Adipocyte (in vitro differentiated cells): ENCODE measurements at regions not wholly inside any gene's neighbourhood (a gene's known extent, or its start where the extent isn't known, plus 50 kb on each side); places are given as distances from the start of the nearest gene placed in this dataset.

Experiments
- DNase-seq: peaks from one replicate; pipeline ENCODE4 v3.0.0-alpha.2; 2015; ENCODE audit warnings: low read depth
- H3K27me3 ChIP-seq: replicated peaks from 2 replicates; pipeline ENCODE4 v1.7.0; 2013; ENCODE audit warnings: mild to moderate bottlenecking, low read length, moderate library complexity; ENCODE audit not compliant: control insufficient read depth, insufficient read depth
- H3K36me3 ChIP-seq: 2 replicates; pipeline ENCODE4 v1.7.0; 2013; ENCODE audit warnings: low read length, mild to moderate bottlenecking, moderate library complexity; ENCODE audit not compliant: control insufficient read depth, insufficient read depth, severe bottlenecking
- H3K4me1 ChIP-seq: 2 replicates; pipeline ENCODE4 v1.7.0; 2013; ENCODE audit warnings: mild to moderate bottlenecking, low read length, moderate library complexity; ENCODE audit not compliant: control insufficient read depth, insufficient read depth
- H3K4me3 ChIP-seq: 2 replicates; pipeline ENCODE4 v1.7.0; 2013; ENCODE audit warnings: mild to moderate bottlenecking, low read length, moderate library complexity
- H3K9ac ChIP-seq: 2 replicates; pipeline ENCODE4 v1.7.0; 2013; ENCODE audit warnings: mild to moderate bottlenecking, low read length, moderate library complexity
- H3K9me3 ChIP-seq: 2 replicates; pipeline ENCODE4 v1.7.0; 2013; ENCODE audit warnings: mild to moderate bottlenecking, low read length, moderate library complexity; ENCODE audit not compliant: control insufficient read depth

- H3K9ac ChIP-seq, result no peak overlapping the region
- no peak for DNase-seq
- no peaks in the 10 kb centered on the region for H3K9me3 ChIP-seq
- H3K36me3 ChIP-seq, result no peaks in the 10 kb centered on the region
- H3K4me1 ChIP-seq, result no peaks in the 10 kb centered on the region
- H3K27me3 ChIP-seq, result no peaks in the 10 kb centered on the region
- no peak overlapping the region for H3K4me3 ChIP-seq
Measured at GRCh38 chr5:6989230-6989629, 276.0 kb downstream of the TENT4A start.

- Histone ChIP-seq H3K4me1 (no peaks in the 10 kb centered on the region), H3K27me3 (no peaks in the 10 kb centered on the region), H3K4me3 (no peak overlapping the region), H3K9ac (no peak overlapping the region), H3K36me3 (no peaks in the 10 kb centered on the region), H3K9me3 (no peaks in the 10 kb centered on the region)
- DNase-seq, result no peak
Measured at GRCh38 chr5:6994097-6994496, 280.9 kb downstream of the TENT4A start.

GRCh38 chr5:6995115-6995514 is 281.9 kb downstream of the TENT4A start:
- no peak overlapping the region for H3K4me3 ChIP-seq
- H3K9ac ChIP-seq, result no peak overlapping the region
- no peaks in the 10 kb centered on the region for H3K27me3 ChIP-seq
- H3K36me3 ChIP-seq, result no peaks in the 10 kb centered on the region
- H3K4me1 ChIP-seq, result no peaks in the 10 kb centered on the region
- no peak for DNase-seq
- H3K9me3 ChIP-seq, result no peaks in the 10 kb centered on the region

- H3K36me3 ChIP-seq, result no peaks in the 10 kb centered on the region
- DNase-seq, result no peak
- no peak overlapping the region for H3K4me3 ChIP-seq
Measured at GRCh38 chr5:7000310-7000709, 287.1 kb downstream of the TENT4A start.

GRCh38 chr5:7010591-7010990 is 297.4 kb downstream of the TENT4A start:
- no peaks in the 10 kb centered on the region for H3K27me3 ChIP-seq
- no peak for DNase-seq
- no peak overlapping the region for H3K9ac ChIP-seq
- H3K36me3 ChIP-seq, result no peaks in the 10 kb centered on the region
- no peaks in the 10 kb centered on the region for H3K9me3 ChIP-seq
- H3K4me3 ChIP-seq, result no peak overlapping the region
- no peaks in the 10 kb centered on the region for H3K4me1 ChIP-seq

More at GRCh38 chr5:7000310-7000709, 287.1 kb downstream of the TENT4A start:
- H3K9ac ChIP-seq, result no peak overlapping the region
- no peaks in the 10 kb centered on the region for H3K9me3 ChIP-seq
- H3K27me3 ChIP-seq, result no peaks in the 10 kb centered on the region
- H3K4me1 ChIP-seq, result no peaks in the 10 kb centered on the region

GRCh38 chr5:7012057-7012456 is 298.8 kb downstream of the TENT4A start:
- Histone ChIP-seq H3K9me3 (no peaks in the 10 kb centered on the region), H3K36me3 (no peaks in the 10 kb centered on the region), H3K4me1 (no peaks in the 10 kb centered on the region), H3K4me3 (no peak overlapping the region), H3K27me3 (no peaks in the 10 kb centered on the region), H3K9ac (no peak overlapping the region)
- no peak for DNase-seq

- H3K9ac ChIP-seq, result no peak overlapping the region
- H3K27me3 ChIP-seq, result no peaks in the 10 kb centered on the region
- H3K4me1 ChIP-seq, result no peaks in the 10 kb centered on the region
- H3K9me3 ChIP-seq, result no peaks in the 10 kb centered on the region
- no peaks in the 10 kb centered on the region for H3K36me3 ChIP-seq
- no peak overlapping the region for H3K4me3 ChIP-seq
- DNase-seq, result no peak
Measured at GRCh38 chr5:7014611-7015010, 301.4 kb downstream of the TENT4A start.

- Histone ChIP-seq H3K27me3 (no peaks in the 10 kb centered on the region), H3K9ac (no peak overlapping the region), H3K4me3 (no peak overlapping the region), H3K36me3 (no peaks in the 10 kb centered on the region), H3K4me1 (no peaks in the 10 kb centered on the region), H3K9me3 (peaks cover 3% of the 10 kb centered on the region)
- DNase-seq, result no peak
Measured at GRCh38 chr5:7015586-7016256, 302.5 kb downstream of the TENT4A start.

- DNase-seq, result no peak
- no peaks in the 10 kb centered on the region for H3K4me1 ChIP-seq
- no peak overlapping the region for H3K4me3 ChIP-seq
- H3K9me3 ChIP-seq, result peaks cover 8% of the 10 kb centered on the region
- no peaks in the 10 kb centered on the region for H3K36me3 ChIP-seq
- no peaks in the 10 kb centered on the region for H3K27me3 ChIP-seq
- no peak overlapping the region for H3K9ac ChIP-seq
Measured at GRCh38 chr5:7016999-7017747, 303.9 kb downstream of the TENT4A start.

- Histone ChIP-seq H3K27me3 (no peaks in the 10 kb centered on the region), H3K36me3 (no peaks in the 10 kb centered on the region), H3K9me3 (peaks cover 18% of the 10 kb centered on the region), H3K9ac (no peak overlapping the region), H3K4me3 (no peak overlapping the region), H3K4me1 (no peaks in the 10 kb centered on the region)
- no peak for DNase-seq
Measured at GRCh38 chr5:7018198-7018597, 305.0 kb downstream of the TENT4A start.

GRCh38 chr5:7018601-7019000 is 305.4 kb downstream of the TENT4A start:
- H3K9ac ChIP-seq, result no peak overlapping the region
- H3K4me1 ChIP-seq, result no peaks in the 10 kb centered on the region
- H3K4me3 ChIP-seq, result no peak overlapping the region
- peaks cover 18% of the 10 kb centered on the region for H3K9me3 ChIP-seq
- no peaks in the 10 kb centered on the region for H3K27me3 ChIP-seq
- no peaks in the 10 kb centered on the region for H3K36me3 ChIP-seq
- no peak for DNase-seq
